ENCODE measurements at regions not wholly inside any gene's neighbourhood (a gene's known extent, or its start where the extent isn't known, plus 50 kb on each side); places are given as distances from the start of the nearest gene placed in this dataset.
A peak's percentile ranks its signal among the peaks of the same experiment; 100 is the strongest.

DNA sequence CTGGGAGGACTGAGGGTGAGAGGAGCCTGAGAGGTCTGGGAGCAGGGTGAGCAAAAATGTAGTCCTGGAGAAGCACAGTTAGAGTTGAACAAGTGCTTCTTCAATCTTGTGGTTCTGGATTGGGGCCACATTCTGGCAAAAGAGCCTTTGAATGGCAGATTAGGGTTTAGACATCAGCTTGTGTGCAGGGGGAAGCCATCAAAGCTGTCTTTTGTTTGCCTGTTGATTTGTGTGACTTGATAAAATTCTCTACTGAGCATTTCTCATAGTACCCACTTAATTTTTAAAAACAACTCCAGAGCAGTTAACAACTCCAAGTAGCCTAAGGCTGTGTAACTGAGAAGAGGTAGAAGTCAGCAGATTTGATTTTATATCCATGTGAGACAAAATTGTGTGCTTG is 166.2 kb downstream of the FAT3 start:
- Mint-ChIP-seq H3K9me3 (no peaks in the 10 kb centered on the region), H3K27ac (peak overlapping the region; percentile 8), H3K4me1 (peaks cover 15% of the 10 kb centered on the region), H3K36me3 (no peaks in the 10 kb centered on the region), H3K4me3 (no peak overlapping the region), H3K27me3 (ENCODE audit: insufficient read depth, low read depth) (peaks cover 2% of the 10 kb centered on the region)
- Histone ChIP-seq H3K4me2 (no peak overlapping the region), H3K36me3 (no peaks in the 10 kb centered on the region), H3K9me3 (ENCODE audit: low read depth) (no peaks in the 10 kb centered on the region), H2AFZ (replicated peaks) (no peak overlapping the region), H3K79me2 (ENCODE audit: low read depth) (no peaks in the 10 kb centered on the region), H3K4me1 (peaks cover 14% of the 10 kb centered on the region), H3K27me3 (no peaks in the 10 kb centered on the region), H3K4me3 (no peak overlapping the region), H3K9ac (no peak overlapping the region), H3K27ac (no peak overlapping the region), H4K20me1 (ENCODE audit: low read depth) (no peaks in the 10 kb centered on the region), H3F3A (ENCODE audit: low read depth) (no peaks in the 10 kb centered on the region)
- no peak for TF ChIP-seq EZH2phosphoT487 (IDR thresholded peaks at IDR 0.05)
- TF ChIP-seq EZH2 (IDR thresholded peaks at IDR 0.05), result no peak
- TF ChIP-seq, protein P1, sequence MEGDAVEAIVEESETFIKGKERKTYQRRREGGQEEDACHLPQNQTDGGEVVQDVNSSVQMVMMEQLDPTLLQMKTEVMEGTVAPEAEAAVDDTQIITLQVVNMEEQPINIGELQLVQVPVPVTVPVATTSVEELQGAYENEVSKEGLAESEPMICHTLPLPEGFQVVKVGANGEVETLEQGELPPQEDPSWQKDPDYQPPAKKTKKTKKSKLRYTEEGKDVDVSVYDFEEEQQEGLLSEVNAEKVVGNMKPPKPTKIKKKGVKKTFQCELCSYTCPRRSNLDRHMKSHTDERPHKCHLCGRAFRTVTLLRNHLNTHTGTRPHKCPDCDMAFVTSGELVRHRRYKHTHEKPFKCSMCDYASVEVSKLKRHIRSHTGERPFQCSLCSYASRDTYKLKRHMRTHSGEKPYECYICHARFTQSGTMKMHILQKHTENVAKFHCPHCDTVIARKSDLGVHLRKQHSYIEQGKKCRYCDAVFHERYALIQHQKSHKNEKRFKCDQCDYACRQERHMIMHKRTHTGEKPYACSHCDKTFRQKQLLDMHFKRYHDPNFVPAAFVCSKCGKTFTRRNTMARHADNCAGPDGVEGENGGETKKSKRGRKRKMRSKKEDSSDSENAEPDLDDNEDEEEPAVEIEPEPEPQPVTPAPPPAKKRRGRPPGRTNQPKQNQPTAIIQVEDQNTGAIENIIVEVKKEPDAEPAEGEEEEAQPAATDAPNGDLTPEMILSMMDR (IDR thresholded peaks at IDR 0.05), result no peak
- DNase-seq (ENCODE audit: low spot score), result no peak

DNA sequence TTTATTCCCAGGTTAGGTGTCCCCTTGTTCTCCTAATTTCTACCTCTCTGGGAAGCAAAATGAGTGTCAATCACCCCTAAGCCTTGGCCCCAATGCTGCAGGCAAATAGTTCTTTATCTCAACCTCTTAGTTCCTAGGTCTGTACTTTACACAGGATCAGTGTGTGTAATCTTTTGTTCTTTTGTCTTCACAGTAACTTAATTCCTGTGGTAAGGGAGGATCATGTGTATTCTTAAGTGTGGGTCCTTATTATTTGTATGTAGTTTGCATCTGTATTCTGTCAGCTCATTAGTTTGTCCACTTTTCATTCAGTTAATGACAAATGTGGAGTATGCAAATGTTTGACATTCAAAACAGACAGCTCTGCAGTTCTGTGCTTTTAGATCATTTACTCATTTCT is 166.7 kb downstream of the FAT3 start:
- Histone ChIP-seq H3K9me3 (ENCODE audit: low read depth) (no peaks in the 10 kb centered on the region), H3K79me2 (ENCODE audit: low read depth) (no peaks in the 10 kb centered on the region), H3K4me1 (peaks cover 14% of the 10 kb centered on the region), H3K27ac (no peak overlapping the region), H2AFZ (replicated peaks) (no peak overlapping the region), H3K27me3 (no peaks in the 10 kb centered on the region), H3K9ac (no peak overlapping the region), H3K4me3 (no peak overlapping the region), H3K36me3 (no peaks in the 10 kb centered on the region), H3K4me2 (no peak overlapping the region), H4K20me1 (ENCODE audit: low read depth) (no peaks in the 10 kb centered on the region), H3F3A (ENCODE audit: low read depth) (no peaks in the 10 kb centered on the region)
- Mint-ChIP-seq H3K36me3 (no peaks in the 10 kb centered on the region), H3K27me3 (ENCODE audit: insufficient read depth, low read depth) (peaks cover 2% of the 10 kb centered on the region), H3K4me1 (peaks cover 15% of the 10 kb centered on the region), H3K4me3 (no peak overlapping the region), H3K9me3 (no peaks in the 10 kb centered on the region), H3K27ac (no peak overlapping the region)
- no peak for TF ChIP-seq EZH2 (IDR thresholded peaks at IDR 0.05)
- DNase-seq (ENCODE audit: low spot score), result peak; percentile 4

DNA sequence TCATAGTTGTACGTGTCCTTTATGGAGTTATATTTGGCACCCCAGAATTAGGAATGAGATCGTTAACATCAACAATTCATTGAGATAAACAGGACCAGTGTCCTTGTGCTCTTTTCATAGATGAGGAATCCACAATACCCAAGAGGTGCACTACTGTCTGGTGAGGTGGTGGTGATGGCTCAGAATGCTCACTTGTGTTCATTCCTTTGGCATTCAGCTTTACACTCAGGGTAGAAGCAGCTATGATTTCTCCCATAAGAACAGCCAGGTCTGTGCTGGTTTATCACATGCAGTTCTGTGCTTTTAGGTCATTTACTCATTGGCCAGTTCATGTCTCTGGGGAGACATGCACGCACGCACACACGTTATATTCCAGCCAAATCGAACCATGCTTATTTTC is 167.2 kb downstream of the FAT3 start:
- Mint-ChIP-seq H3K4me3 (no peak overlapping the region), H3K9me3 (no peaks in the 10 kb centered on the region), H3K36me3 (no peaks in the 10 kb centered on the region), H3K4me1 (peaks cover 15% of the 10 kb centered on the region), H3K27me3 (ENCODE audit: insufficient read depth, low read depth) (peaks cover 4% of the 10 kb centered on the region), H3K27ac (no peak overlapping the region)
- Histone ChIP-seq H2AFZ (replicated peaks) (no peak overlapping the region), H3K9ac (no peak overlapping the region), H3K4me1 (peaks cover 14% of the 10 kb centered on the region), H3K36me3 (no peaks in the 10 kb centered on the region), H3K27me3 (no peaks in the 10 kb centered on the region), H3K27ac (no peak overlapping the region), H3K4me2 (no peak overlapping the region), H3F3A (ENCODE audit: low read depth) (no peaks in the 10 kb centered on the region), H4K20me1 (ENCODE audit: low read depth) (no peaks in the 10 kb centered on the region), H3K4me3 (no peak overlapping the region), H3K79me2 (ENCODE audit: low read depth) (no peaks in the 10 kb centered on the region), H3K9me3 (ENCODE audit: low read depth) (no peaks in the 10 kb centered on the region)
- TF ChIP-seq EZH2phosphoT487 (IDR thresholded peaks at IDR 0.05) (no peak), EZH2 (IDR thresholded peaks at IDR 0.05) (no peak)
- TF ChIP-seq, protein P1 (IDR thresholded peaks at IDR 0.05), result no peak
- no peak for DNase-seq (ENCODE audit: low spot score)

DNA sequence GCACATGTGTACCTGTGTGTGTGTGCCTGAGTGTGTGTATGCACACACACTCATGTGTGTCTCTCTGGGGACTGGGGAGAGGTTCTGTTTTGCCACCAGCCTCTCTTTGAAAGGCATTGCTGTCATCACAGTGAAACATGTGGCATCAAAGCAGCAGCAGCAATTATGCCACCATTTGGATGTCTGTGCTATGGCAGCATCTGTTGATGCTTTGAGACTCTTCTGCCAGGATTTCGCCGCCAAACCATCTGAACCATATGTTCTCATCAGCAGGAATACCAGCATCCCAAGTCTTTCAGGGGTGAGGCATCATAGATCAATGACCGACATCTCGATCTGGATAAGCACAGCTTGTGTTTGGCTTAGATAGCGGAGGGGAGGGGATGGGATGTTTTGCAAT is 168.6 kb downstream of the FAT3 start:
- Histone ChIP-seq H2AFZ (replicated peaks) (no peak overlapping the region), H3K4me3 (no peak overlapping the region), H3K27me3 (no peaks in the 10 kb centered on the region), H3K9me3 (ENCODE audit: low read depth) (no peaks in the 10 kb centered on the region), H3K9ac (no peak overlapping the region), H3K36me3 (no peaks in the 10 kb centered on the region), H3F3A (ENCODE audit: low read depth) (no peaks in the 10 kb centered on the region), H3K27ac (no peak overlapping the region), H3K79me2 (ENCODE audit: low read depth) (no peaks in the 10 kb centered on the region), H3K4me1 (peaks cover 19% of the 10 kb centered on the region), H4K20me1 (ENCODE audit: low read depth) (no peaks in the 10 kb centered on the region), H3K4me2 (no peak overlapping the region)
- H3K27me3 Mint-ChIP-seq (ENCODE audit: insufficient read depth, low read depth), result peaks cover 4% of the 10 kb centered on the region
- H3K27ac Mint-ChIP-seq, result no peak overlapping the region
- no peak overlapping the region for H3K4me3 Mint-ChIP-seq
- TF ChIP-seq EZH2phosphoT487 (IDR thresholded peaks at IDR 0.05), result no peak
- TF ChIP-seq, protein P1 (IDR thresholded peaks at IDR 0.05), result no peak
- no peak for TF ChIP-seq EZH2 (IDR thresholded peaks at IDR 0.05)
- no peak for DNase-seq (ENCODE audit: low spot score)
- H3K36me3 Mint-ChIP-seq, result peaks cover 2% of the 10 kb centered on the region
- peaks cover 15% of the 10 kb centered on the region for H3K4me1 Mint-ChIP-seq
- H3K9me3 Mint-ChIP-seq, result no peaks in the 10 kb centered on the region
